ENCODE measurements at regions not wholly inside any gene's neighbourhood (a gene's known extent, or its start where the extent isn't known, plus 50 kb on each side); places are given as distances from the start of the nearest gene placed in this dataset.

DNA sequence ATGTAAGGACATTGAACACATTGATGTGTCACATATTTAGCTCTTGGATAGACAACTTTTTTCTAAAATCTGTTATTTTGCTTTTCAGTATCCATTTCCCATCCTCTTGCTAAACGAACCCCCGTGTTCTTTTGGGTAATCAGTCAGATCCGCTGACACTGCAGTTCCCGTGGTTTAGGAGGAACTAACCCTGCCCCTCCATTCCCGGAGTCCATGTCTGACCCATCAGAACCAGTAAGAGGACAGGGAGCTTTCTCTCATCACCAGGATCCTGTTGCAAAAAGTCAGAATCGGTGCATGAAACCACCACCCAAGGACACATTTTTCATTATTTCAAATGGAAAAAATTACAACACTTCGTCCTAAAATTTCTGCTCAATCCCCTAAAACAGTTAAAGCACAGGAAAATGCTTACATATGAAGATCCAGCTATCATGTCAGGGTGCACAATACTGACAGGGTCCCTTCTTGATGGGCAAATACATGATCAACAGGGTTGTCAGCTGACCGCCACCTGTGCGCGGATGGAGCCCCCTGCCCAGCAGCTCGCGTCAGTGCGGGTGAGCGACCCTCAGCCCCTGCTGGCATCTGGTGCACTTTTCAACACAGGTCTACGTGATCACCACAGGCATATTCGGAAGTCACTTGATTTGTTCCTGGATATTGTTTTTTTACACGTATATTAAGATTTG, 276.8 kb downstream of the ADGRD1 start:
- TF ChIP-seq CTCF (IDR thresholded peaks at IDR 0.05), result no peak
- no peak for TF ChIP-seq EZH2 (IDR thresholded peaks at IDR 0.05)
- no peak for TF ChIP-seq EZH2phosphoT487 (IDR thresholded peaks at IDR 0.05)
